ENCODE measurements at regions not wholly inside any gene's neighbourhood (a gene's known extent, or its start where the extent isn't known, plus 50 kb on each side); places are given as distances from the start of the nearest gene placed in this dataset.
"Not testable (repeated sequence)": the region's sequence is repeated elsewhere in the genome, so short reads cannot be mapped to it uniquely, and the experiment has no call there.

GRCh38 chr3:166425021-166425420 is 587.8 kb upstream of the BCHE start (continued):
- no peak for TF ChIP-seq MYC (IDR thresholded peaks at IDR 0.05; ENCODE audit: borderline replicate concordance, low read length)

GRCh38 chr3:166423824-166424513 is 586.7 kb upstream of the BCHE start:
- H3K4me2 ChIP-seq; FAIRE-seq; H3K4me3 ChIP-seq; CTCF ChIA-PET; H3K4me1 ChIP-seq; H3K27ac ChIP-seq; POLR2A ChIA-PET; H3K9me3 ChIP-seq; ATAC-seq; DNase-seq (ENCODE audit: low read depth in 1 of 2, low spot score in 1 of 2): not testable (repeated sequence)
- 79% methylated on average over 21 of the region's 26 CpGs for WGBS (ENCODE audit: missing lambda C conversion rate)

- FAIRE-seq = no peak
- no peak for DNase-seq (ENCODE audit: low read depth in 1 of 2, low spot score in 1 of 2)
- no peak for TF ChIP-seq TFCP2L1 (CRISPR knock-in tag; IDR thresholded peaks at IDR 0.05)
- no peak for TF ChIP-seq NPAS2 (CRISPR knock-in tag; IDR thresholded peaks at IDR 0.05; ENCODE audit: borderline replicate concordance)
- no peak for TF ChIP-seq BCL3 (IDR thresholded peaks at IDR 0.05)
- no peak for TF ChIP-seq CBX2 (IDR thresholded peaks at IDR 0.05; ENCODE audit: borderline replicate concordance, low read depth)
- TF ChIP-seq EHMT2 (IDR thresholded peaks at IDR 0.05; ENCODE audit: low read depth) = no peak
- TF ChIP-seq ZNF302 (CRISPR knock-in tag; IDR thresholded peaks at IDR 0.05) = no peak
- TF ChIP-seq MAX (IDR thresholded peaks at IDR 0.05) = no peak
- no peak for TF ChIP-seq HOXB13 (CRISPR knock-in tag; IDR thresholded peaks at IDR 0.05; ENCODE audit: low read depth)
- no peak for TF ChIP-seq HOXA7 (CRISPR knock-in tag; IDR thresholded peaks at IDR 0.05)
- no peak for TF ChIP-seq POLR2AphosphoS2 (conservative IDR thresholded peaks at IDR 0.05; ENCODE audit: low read length)
- TF ChIP-seq CEBPB (IDR thresholded peaks at IDR 0.05) = no peak
- TF ChIP-seq RAD21 (conservative IDR thresholded peaks at IDR 0.05 in 1 of 2, IDR thresholded peaks at IDR 0.05 in 1 of 2) = no peak
- no peak for TF ChIP-seq ELK1 (IDR thresholded peaks at IDR 0.05; ENCODE audit: low read depth, low read length)
- TF ChIP-seq HES2 (IDR thresholded peaks at IDR 0.05) = no peak
- no peak for TF ChIP-seq ESRRA (IDR thresholded peaks at IDR 0.05; ENCODE audit: borderline replicate concordance, low read length)
- TF ChIP-seq RNF2 (IDR thresholded peaks at IDR 0.05; ENCODE audit: borderline replicate concordance, low read depth) = no peak
- ATAC-seq = no peak
- POLR2A ChIA-PET = no interaction called here
- H3K9me3 ChIP-seq = no peaks in the 10 kb centered on the region
- H3K4me1 ChIP-seq = no peaks in the 10 kb centered on the region
- no peak overlapping the region for H3K4me3 ChIP-seq
- H3K4me2 ChIP-seq = no peak overlapping the region
- no peak overlapping the region for H3K27ac ChIP-seq
- CTCF ChIA-PET = no interaction called here
Observed at GRCh38 chr3:166422556-166422955, 585.3 kb upstream of the BCHE start.

- TF ChIP-seq FOSB (CRISPR knock-in tag; IDR thresholded peaks at IDR 0.05) (no peak), KDM1A (IDR thresholded peaks at IDR 0.05; ENCODE audit: low read depth) (no peak), ESRRA (IDR thresholded peaks at IDR 0.05; ENCODE audit: borderline replicate concordance, low read length) (no peak), BHLHE40 (IDR thresholded peaks at IDR 0.05; ENCODE audit: low read depth, low read length) (no peak), HDAC2 (IDR thresholded peaks at IDR 0.05) (no peak)
- DNase-seq (ENCODE audit: low read depth in 1 of 2, low spot score in 1 of 2) (no peak), FAIRE-seq (no peak), ATAC-seq (no peak)
- Histone ChIP-seq H3K4me1 (no peaks in the 10 kb centered on the region), H3K4me3 (no peak overlapping the region), H3K9me3 (no peaks in the 10 kb centered on the region), H3K27ac (no peak overlapping the region), H3K4me2 (no peak overlapping the region)
- CTCF ChIA-PET = no interaction called here
- POLR2A ChIA-PET = no interaction called here
- 12% methylated on average over 2 of the region's 2 CpGs for WGBS (ENCODE audit: missing lambda C conversion rate)
Observed at GRCh38 chr3:166420071-166420470, 582.8 kb upstream of the BCHE start.
